Calu3 (cell line): ENCODE measurements at regions not wholly inside any gene's neighbourhood (a gene's known extent, or its start where the extent isn't known, plus 50 kb on each side); places are given as distances from the start of the nearest gene placed in this dataset.

ENCODE experiments used
- BruUV-seq: library from RNA; stranded (reverse); fragments of 400-500 nt; replicated peaks from 2 replicates; lab custom pipeline; 2021; lab: Mats Ljungman, UMichigan
- CTCF ChIA-PET: fragments of 300-600 bp; sonication (Branson Sonifier 250); formaldehyde crosslinking; loops from one replicate; lab custom pipeline; 2022; ENCODE audit warnings: antibody characterized with exemption; lab: Charles Lee
- DNase-seq: peaks from one replicate; pipeline ENCODE4 v3.0.0; 2022
- H3K27ac Mint-ChIP-seq: one replicate; pipeline ENCODE4 v1.8.0; 2022; ENCODE audit warnings: mixed read lengths; ENCODE audit not compliant: unreplicated experiment
- H3K27me3 Mint-ChIP-seq: one replicate; pipeline ENCODE4 v1.8.0; 2022; ENCODE audit warnings: mixed read lengths; ENCODE audit not compliant: unreplicated experiment
- H3K36me3 Mint-ChIP-seq: one replicate; pipeline ENCODE4 v1.8.0; 2022; ENCODE audit warnings: mild to moderate bottlenecking, moderate library complexity, mixed read lengths; ENCODE audit not compliant: insufficient read depth, unreplicated experiment
- H3K4me1 Mint-ChIP-seq: one replicate; pipeline ENCODE4 v1.8.0; 2022; ENCODE audit warnings: mild to moderate bottlenecking, low read depth, mixed read lengths; ENCODE audit not compliant: unreplicated experiment
- H3K4me3 Mint-ChIP-seq: one replicate; pipeline ENCODE4 v1.8.0; 2022; ENCODE audit warnings: mild to moderate bottlenecking, low read depth, moderate library complexity, mixed read lengths; ENCODE audit not compliant: unreplicated experiment
- H3K9me3 Mint-ChIP-seq: one replicate; pipeline ENCODE4 v1.8.0; 2022; ENCODE audit warnings: low read depth, mixed read lengths; ENCODE audit not compliant: unreplicated experiment
- CTCF ChIP-seq: fragments of 200-600 bp; IDR thresholded peaks from one replicate; pipeline ENCODE4 v1.8.0; 2022; ENCODE audit warnings: antibody characterized with exemption; ENCODE audit not compliant: unreplicated experiment
- intact Hi-C: fragments of 100-400 bp; cut with micrococcal nuclease; formaldehyde crosslinking; loops from one replicate; pipeline ENCODE4 v1.10.0; 2022; ENCODE audit not compliant: unreplicated experiment

DNA sequence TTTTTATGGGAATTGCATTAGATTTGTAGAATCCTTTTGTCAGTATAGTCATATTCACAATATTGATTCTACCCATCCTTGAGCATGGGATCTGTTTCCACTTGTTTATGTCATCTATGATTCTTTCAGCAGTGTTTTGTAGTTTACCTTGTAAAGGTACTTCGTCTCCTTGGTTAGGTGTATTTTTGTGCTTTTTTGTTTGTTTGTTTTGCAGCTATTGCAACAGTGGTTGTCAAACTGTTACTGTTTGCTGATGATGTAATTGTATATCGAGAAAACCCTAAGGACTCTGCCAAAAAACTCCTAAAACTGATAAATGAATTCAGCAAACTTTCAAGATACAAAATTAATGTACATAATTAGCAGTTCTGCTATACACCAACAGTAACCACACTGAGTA, 127.9 kb upstream of the AR start:
- TF ChIP-seq CTCF: no peak
- no TSS peak for BruUV-seq
- no peak overlapping the region for H3K4me3 Mint-ChIP-seq
- no peaks in the 10 kb centered on the region for H3K27me3 Mint-ChIP-seq
- intact Hi-C loops: no loop called here
- no peak for DNase-seq
- no peaks in the 10 kb centered on the region for H3K36me3 Mint-ChIP-seq
- no peaks in the 10 kb centered on the region for H3K4me1 Mint-ChIP-seq
- no peak overlapping the region for H3K27ac Mint-ChIP-seq
- CTCF ChIA-PET: no interaction called here
- H3K9me3 Mint-ChIP-seq: peaks cover 5% of the 10 kb centered on the region

GRCh38 chrX:67426946-67427345, 116.9 kb upstream of the AR start:
- no peaks in the 10 kb centered on the region for H3K4me1 Mint-ChIP-seq
- CTCF ChIA-PET: no interaction called here
- no peaks in the 10 kb centered on the region for H3K36me3 Mint-ChIP-seq
- TF ChIP-seq CTCF: no peak
- no TSS peak for BruUV-seq
- no peak overlapping the region for H3K4me3 Mint-ChIP-seq
- no peaks in the 10 kb centered on the region for H3K27me3 Mint-ChIP-seq
- DNase-seq: no peak
- peaks cover 15% of the 10 kb centered on the region for H3K9me3 Mint-ChIP-seq
- intact Hi-C loops: no loop called here
- no peak overlapping the region for H3K27ac Mint-ChIP-seq

GRCh38 chrX:67435536-67435935, 108.3 kb upstream of the AR start:
- no peak overlapping the region for H3K27ac Mint-ChIP-seq
- H3K4me1 Mint-ChIP-seq: no peaks in the 10 kb centered on the region
- TF ChIP-seq CTCF: no peak
- H3K4me3 Mint-ChIP-seq: no peak overlapping the region
- BruUV-seq: no TSS peak
- no peaks in the 10 kb centered on the region for H3K36me3 Mint-ChIP-seq
- H3K9me3 Mint-ChIP-seq: peaks cover 8% of the 10 kb centered on the region
- intact Hi-C loops: no loop called here
- no peaks in the 10 kb centered on the region for H3K27me3 Mint-ChIP-seq
- no peak for DNase-seq
- CTCF ChIA-PET: no interaction called here

DNA sequence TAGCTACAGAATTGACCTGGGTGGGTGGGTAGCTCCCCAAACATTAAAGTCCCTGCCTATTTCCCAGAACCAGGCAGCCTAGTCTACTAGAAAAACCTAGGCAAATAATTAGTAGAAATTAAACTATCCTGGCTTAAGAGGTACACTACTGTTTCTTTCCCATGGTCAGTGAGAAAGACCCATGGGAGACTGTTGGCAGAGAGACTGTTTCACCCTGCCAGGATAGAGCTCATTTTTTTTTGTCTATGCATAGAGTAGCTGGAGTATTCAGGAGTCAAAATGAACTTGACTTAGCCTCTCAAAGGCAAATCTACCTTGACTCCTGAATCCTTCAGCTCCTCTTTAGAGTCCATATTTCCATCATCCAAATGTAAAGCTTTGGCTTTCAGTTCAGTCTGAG, 107.0 kb upstream of the AR start:
- BruUV-seq: no TSS peak
- intact Hi-C loops: no loop called here
- CTCF ChIA-PET: no interaction called here

More for the DNA sequence above, 107.0 kb upstream of the AR start:
- Mint-ChIP-seq H3K27me3 (no peaks in the 10 kb centered on the region), H3K4me3 (no peak overlapping the region), H3K9me3 (peaks cover 10% of the 10 kb centered on the region), H3K4me1 (no peaks in the 10 kb centered on the region), H3K36me3 (no peaks in the 10 kb centered on the region), H3K27ac (no peak overlapping the region)
- no peak for DNase-seq
- no peak for TF ChIP-seq CTCF
